ENCODE measurements at regions not wholly inside any gene's neighbourhood (a gene's known extent, or its start where the extent isn't known, plus 50 kb on each side); places are given as distances from the start of the nearest gene placed in this dataset.

- DNase-seq (ENCODE audit: extremely low spot score, unreplicated experiment), result no peak
- no peak overlapping the region for H3K27ac Mint-ChIP-seq
- no peak overlapping the region for H3K4me3 Mint-ChIP-seq
- H3K36me3 Mint-ChIP-seq, result no peaks in the 10 kb centered on the region
- peaks cover 12% of the 10 kb centered on the region for H3K9me3 Mint-ChIP-seq
- H3K4me1 Mint-ChIP-seq (ENCODE audit: unreplicated experiment), result peaks cover 11% of the 10 kb centered on the region
- peaks cover 31% of the 10 kb centered on the region for H3K27me3 Mint-ChIP-seq
- TF ChIP-seq CTCF (conservative IDR thresholded peaks at IDR 0.05), result no peak
These were observed 64.3 kb upstream of the BMPER start for GRCh38 chr7:33841031-33841430.

- no peak overlapping the region for H3K27ac Mint-ChIP-seq
- peaks cover 37% of the 10 kb centered on the region for H3K27me3 Mint-ChIP-seq
- TF ChIP-seq CTCF (conservative IDR thresholded peaks at IDR 0.05), result no peak
- H3K36me3 Mint-ChIP-seq, result no peaks in the 10 kb centered on the region
- no peak for DNase-seq (ENCODE audit: extremely low spot score, unreplicated experiment)
- peaks cover 11% of the 10 kb centered on the region for H3K4me1 Mint-ChIP-seq (ENCODE audit: unreplicated experiment)
- H3K4me3 Mint-ChIP-seq, result no peak overlapping the region
- H3K9me3 Mint-ChIP-seq, result peaks cover 11% of the 10 kb centered on the region
These were observed 63.6 kb upstream of the BMPER start for GRCh38 chr7:33841705-33842129.

GRCh38 chr7:33842150-33842549, 63.2 kb upstream of the BMPER start:
- Mint-ChIP-seq H3K4me1 (ENCODE audit: unreplicated experiment) (peaks cover 11% of the 10 kb centered on the region), H3K27me3 (peaks cover 34% of the 10 kb centered on the region), H3K36me3 (no peaks in the 10 kb centered on the region), H3K9me3 (peaks cover 6% of the 10 kb centered on the region), H3K4me3 (no peak overlapping the region), H3K27ac (no peak overlapping the region)
- no peak for DNase-seq (ENCODE audit: extremely low spot score, unreplicated experiment)
- TF ChIP-seq CTCF (conservative IDR thresholded peaks at IDR 0.05), result no peak

- Mint-ChIP-seq H3K27ac (no peak overlapping the region), H3K4me3 (no peak overlapping the region), H3K9me3 (peaks cover 12% of the 10 kb centered on the region), H3K4me1 (ENCODE audit: unreplicated experiment) (peaks cover 5% of the 10 kb centered on the region), H3K27me3 (peaks cover 52% of the 10 kb centered on the region), H3K36me3 (no peaks in the 10 kb centered on the region)
- no peak for TF ChIP-seq CTCF (conservative IDR thresholded peaks at IDR 0.05)
- DNase-seq (ENCODE audit: extremely low spot score, unreplicated experiment), result no peak
These were observed 59.3 kb upstream of the BMPER start for GRCh38 chr7:33845991-33846509.

- Mint-ChIP-seq H3K4me3 (no peak overlapping the region), H3K4me1 (ENCODE audit: unreplicated experiment) (no peaks in the 10 kb centered on the region), H3K36me3 (no peaks in the 10 kb centered on the region), H3K27ac (no peak overlapping the region), H3K9me3 (peaks cover 6% of the 10 kb centered on the region), H3K27me3 (peaks cover 46% of the 10 kb centered on the region)
- TF ChIP-seq CTCF (conservative IDR thresholded peaks at IDR 0.05), result no peak
- DNase-seq (ENCODE audit: extremely low spot score, unreplicated experiment), result no peak
These were observed 56.3 kb upstream of the BMPER start for GRCh38 chr7:33849004-33849403.
